NCI-H226 (cell line): ENCODE measurements at regions not wholly inside any gene's neighbourhood (a gene's known extent, or its start where the extent isn't known, plus 50 kb on each side); places are given as distances from the start of the nearest gene placed in this dataset.
"Not testable (repeated sequence)": the region's sequence is repeated elsewhere in the genome, so short reads cannot be mapped to it uniquely, and the experiment has no call there.

Source experiments
- DNase-seq: peaks from one replicate; pipeline ENCODE4 v3.0.0-alpha.2; 2015

GRCh38 chr14:97773598-97773997 is 976.4 kb downstream of the VRK1 start:
- DNase-seq: no peak

DNA sequence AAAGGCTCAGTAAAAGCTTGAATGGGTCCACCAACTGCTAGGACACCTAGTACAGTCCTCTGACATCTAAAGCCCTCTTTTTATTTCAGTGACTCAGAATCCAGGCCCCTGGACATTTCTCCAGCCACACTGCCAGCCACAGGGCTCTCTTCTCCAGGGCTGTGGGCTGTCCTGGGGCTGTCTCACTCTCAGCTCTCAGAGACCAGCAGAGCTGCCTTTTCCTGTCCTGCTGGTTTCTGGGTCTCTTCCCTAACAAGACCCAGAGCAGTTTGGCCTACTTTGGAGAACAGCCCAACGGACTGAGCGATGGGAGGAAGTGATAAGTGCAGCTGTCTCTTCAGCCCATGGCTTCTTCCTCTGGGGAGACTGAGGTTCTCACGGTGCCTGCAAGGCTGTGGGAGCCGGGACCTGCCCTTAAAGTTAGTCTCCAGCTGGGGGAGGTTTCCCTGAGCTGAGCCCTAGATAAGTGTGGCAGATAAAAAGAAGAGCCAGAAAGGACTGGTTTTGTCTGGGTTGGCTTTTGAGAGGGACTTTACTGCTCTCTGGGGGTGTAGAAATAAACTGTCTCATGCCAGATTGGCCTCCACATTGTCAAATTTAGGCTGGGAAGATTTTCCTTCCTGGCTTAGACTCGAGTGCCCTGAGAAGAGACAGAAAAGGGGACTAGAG is 979.8 kb downstream of the VRK1 start:
- DNase-seq: no peak

DNA sequence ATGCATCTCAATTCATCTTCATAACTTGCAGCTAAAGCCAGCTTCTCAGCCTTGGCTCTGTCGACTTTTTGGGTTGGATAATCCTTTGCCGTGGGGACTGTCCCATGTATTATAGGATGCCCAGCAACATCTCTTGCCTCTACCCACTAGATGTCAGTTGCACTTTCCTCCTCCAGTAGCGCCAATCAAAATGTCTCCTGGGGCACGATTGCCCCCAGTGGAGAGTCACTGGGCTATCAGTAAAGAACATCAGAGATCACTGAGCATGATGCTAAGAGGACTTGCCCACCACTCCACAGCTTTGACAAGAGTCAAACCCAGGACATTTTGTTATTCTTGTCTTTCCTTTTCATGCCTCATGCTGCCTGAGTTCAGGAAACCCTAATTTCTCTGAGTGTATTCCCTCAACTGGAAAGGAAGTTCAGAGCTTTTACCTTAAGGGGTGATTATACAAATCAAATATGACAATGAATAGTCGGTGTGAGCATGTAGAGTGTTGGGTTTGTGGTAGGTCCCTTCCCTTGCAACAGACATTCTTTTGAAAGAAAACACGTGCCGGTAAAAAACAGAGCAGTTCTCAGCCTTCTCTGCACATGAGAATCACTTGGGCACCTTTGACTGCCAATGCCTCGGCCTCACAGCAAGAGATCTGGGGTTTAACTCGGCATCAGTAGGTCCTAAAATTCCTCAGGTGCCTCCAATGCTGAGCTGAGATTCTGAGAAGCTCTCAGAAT is 980.6 kb downstream of the VRK1 start:
- no peak for DNase-seq

- no peak for DNase-seq
Measured at GRCh38 chr14:97779140-97779539, 982.0 kb downstream of the VRK1 start.

- no peak for DNase-seq
Measured at GRCh38 chr14:97780804-97781203, 983.6 kb downstream of the VRK1 start.

GRCh38 chr14:97781961-97782360 is 984.8 kb downstream of the VRK1 start:
- DNase-seq: no peak

- no peak for DNase-seq
Measured at GRCh38 chr14:97782871-97783414, 985.8 kb downstream of the VRK1 start.

DNA sequence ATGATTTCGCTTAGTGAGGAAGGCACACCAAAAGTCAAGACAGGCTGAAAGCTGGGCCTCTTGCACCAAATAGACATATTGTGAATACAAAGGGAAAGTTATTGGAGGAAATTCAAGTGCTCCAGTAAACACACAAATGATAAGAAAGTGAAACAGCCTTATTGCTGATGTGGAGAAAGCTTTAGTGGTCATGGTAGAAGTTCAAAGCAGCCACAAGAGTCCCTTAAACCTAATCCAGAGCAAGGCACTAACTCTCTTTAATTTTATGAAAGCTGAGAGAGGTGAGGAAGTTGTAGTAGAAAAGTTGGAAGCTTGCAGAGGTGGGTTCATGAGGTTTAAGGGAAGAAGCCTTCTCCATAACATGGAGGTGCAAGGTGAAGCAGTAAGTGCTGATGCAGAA is 988.3 kb downstream of the VRK1 start:
- DNase-seq: no peak

GRCh38 chr14:97788364-97788763 is 991.2 kb downstream of the VRK1 start:
- no peak for DNase-seq

DNA sequence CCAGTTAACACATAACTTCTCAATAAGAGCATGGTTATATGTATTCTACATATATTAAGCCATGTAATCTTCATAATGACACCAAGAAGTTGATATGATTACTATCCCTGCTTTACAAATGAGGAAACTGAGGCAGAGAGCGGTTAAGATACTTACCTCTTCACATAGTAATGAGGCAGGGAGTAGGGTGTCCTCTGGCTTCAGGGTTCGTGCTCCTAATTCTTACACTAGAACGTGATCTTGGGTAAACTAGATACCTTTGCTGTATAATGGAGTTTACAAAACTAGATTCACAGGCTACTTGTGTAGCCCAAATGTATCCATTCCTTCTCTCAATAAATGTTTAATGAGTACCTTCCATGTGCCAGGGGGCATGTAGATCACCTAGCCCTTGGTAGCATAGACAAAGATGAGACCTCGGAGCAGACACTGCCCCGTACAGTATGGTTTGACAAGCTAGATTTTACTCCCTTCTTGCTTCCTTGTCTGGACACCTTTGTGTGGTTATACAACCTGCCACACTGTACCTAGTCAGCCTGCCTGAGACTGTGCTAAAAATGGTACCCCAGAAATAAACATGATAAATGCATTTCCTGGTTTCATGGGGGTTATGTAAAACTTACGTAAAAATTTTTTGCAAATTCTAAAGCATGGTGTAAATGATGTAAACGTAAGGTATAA is 991.8 kb downstream of the VRK1 start:
- DNase-seq: no peak

GRCh38 chr14:97791072-97791471 is 993.9 kb downstream of the VRK1 start:
- no peak for DNase-seq

GRCh38 chr14:97791906-97792305 is 994.7 kb downstream of the VRK1 start:
- DNase-seq: no peak

- no peak for DNase-seq
Measured at GRCh38 chr14:97796511-97796910, 999.3 kb downstream of the VRK1 start.

- DNase-seq: no peak
Measured at GRCh38 chr14:97798176-97798575, 1001.0 kb downstream of the VRK1 start.

DNA sequence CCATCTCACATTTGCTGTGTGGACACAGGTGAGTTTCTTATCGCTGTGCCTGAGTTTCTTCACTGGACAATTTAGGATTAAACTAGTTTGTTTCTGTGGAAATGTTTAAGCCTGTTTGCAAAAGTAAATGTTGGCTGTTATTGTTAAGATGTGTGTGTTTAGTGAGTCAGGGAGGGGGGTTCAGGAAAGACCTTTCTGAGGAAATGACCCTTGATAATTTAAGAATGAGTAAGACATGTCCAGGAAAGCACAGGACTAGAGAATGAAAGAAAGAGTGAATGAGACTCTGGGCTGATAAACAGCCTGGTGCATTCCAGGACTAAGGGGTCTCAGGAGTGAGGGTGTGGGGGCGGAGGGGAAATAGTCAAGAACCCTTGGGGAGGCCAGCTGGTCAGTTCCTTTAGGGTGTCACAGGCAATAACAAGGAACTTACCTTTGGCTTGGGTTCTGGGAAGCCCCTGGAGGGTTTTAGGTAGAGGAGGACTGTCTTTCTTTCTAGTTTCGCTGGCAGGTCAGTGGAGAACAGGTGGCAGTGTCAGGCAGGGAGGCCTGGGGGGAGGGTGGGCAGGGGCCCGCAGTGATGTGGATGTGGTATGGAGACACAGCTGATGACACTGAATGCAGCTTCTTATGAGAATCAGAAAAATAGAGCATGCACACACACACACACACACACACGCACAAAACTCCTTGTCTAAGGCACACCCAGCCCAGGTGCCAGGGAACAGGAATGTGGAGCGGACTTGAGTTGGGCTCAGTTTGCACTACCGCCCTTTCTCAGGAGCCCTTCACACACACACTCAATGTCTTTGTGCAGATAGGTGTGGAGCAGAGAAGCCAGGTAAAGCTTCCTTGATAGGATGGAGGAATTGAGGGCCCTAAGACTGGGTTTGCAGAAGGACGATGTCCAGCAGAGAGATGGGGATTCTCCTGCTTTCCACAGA is 1005.5 kb downstream of the VRK1 start:
- no peak for DNase-seq

- DNase-seq: no peak
Measured at GRCh38 chr14:97804056-97804455, 1006.9 kb downstream of the VRK1 start.

DNA sequence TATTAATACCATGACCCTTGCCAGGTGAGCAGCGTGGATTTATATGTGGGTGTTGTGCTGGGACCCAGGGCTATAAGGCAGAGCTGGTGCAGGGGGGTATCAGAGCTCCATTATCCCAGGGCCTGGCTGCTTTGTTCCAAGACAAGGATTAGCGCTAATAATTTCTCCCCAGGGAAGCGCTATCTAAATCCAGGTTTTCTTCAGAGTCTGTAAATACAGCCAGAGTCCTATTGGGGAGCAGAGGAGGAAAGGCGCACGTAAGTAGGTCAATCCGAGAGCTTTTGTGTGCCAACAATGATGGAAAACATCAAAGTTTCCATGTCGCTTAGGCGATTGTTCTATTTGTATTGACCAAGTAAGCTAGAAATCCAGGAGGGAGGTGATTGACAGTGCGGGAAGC is 1009.7 kb downstream of the VRK1 start:
- no peak for DNase-seq

DNA sequence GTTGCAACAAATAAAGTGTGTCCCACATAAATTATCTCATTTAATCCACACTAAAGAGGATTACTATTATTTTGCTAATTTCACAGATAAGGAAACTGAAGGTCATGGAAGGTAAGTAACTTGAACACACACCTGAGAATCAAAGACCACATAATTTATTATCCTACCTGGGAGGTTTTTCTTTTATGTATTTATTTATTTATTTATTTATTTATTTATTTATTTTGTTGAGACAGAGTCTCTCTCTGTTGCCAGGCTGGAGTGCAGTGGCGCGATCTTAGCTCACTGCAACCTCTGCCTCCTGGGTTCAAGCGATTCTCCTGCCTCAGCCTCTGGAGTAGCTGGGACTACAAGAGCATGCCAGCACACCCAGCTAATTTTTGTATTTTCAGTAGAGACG is 1011.4 kb downstream of the VRK1 start:
- DNase-seq: not testable (repeated sequence)

DNA sequence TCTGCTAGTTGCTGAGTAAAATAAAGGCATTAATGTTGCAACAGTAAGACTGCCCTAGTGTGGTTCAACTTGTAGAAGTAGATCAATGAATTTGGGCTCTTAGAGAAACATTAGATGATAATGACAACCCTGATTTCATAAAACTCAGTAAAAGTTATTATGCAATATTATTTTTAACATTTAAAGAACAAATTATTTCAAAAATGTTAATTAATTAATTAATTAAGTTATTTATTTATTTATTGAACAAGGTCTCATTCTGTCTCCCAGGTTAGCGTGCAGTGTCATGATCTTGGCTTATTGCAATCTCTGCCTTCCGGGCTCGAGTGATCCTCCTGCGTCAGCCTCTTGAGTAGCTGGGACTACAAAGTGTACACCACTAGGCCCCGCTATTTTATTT is 1016.4 kb downstream of the VRK1 start:
- DNase-seq: no peak

DNA sequence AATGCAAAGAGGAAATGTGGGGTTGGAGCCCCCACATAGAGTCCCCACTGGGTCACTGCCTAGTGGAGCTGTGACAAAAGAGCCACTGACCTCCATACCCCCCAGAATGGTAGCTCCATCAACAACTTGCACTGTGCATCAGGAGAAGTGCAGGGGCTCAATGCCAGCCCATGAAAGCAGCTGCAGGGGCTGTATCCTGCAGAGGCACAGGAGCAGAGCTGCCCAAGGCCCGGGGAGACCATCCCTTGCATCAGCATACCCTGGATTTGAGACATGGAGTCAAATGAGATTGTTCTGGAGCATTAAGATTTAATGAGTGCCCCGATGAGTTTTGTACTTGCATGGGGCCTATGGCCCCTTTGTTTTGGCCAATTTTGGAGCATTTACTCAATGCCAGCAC is 1023.6 kb downstream of the VRK1 start:
- DNase-seq: no peak

DNA sequence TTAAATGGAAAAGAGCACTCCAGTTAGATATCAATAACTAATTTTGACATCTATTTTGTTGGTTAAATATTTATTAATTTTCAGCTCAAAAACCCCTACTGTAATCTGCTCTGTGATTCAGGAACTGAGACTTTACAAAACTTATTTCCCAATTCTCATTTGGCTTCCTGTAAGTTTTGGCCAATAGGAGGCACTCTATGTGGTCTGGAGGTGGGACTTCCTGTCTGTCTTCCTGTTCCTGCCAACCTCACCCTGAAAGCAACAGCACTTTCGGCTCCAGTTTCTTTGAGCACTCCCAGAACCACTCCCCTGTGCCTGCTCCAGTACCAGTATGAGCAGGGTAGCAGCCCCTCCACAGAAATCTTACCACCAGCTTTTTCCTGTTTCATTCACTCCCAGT is 1027.0 kb downstream of the VRK1 start:
- no peak for DNase-seq

- no peak for DNase-seq
Measured at GRCh38 chr14:97827746-97828145, 1030.6 kb downstream of the VRK1 start.

- DNase-seq: no peak
Measured at GRCh38 chr14:97832776-97833175, 1035.6 kb downstream of the VRK1 start.
